Mucosa of descending colon (tissue), 3 donors: ENCODE measurements at regions not wholly inside any gene's neighbourhood (a gene's known extent, or its start where the extent isn't known, plus 50 kb on each side); places are given as distances from the start of the nearest gene placed in this dataset.

ENCODE experiments used
- ATAC-seq: fragments of 200-7000 bp; cut with Tn5 transposase; one replicate; pipeline ENCODE4 v1.9.1; 2020; ENCODE audit warnings: mild to moderate bottlenecking, moderate library complexity
- DNase-seq, 3 donors: peaks; one replicate each; pipeline ENCODE4 v3.0.0-alpha.2; 2020
- H3K36me3 ChIP-seq: fragments of 200-600 bp; one replicate; pipeline ENCODE4 v1.8.0; 2021; ENCODE audit warnings: low read depth, mild to moderate bottlenecking
- H3K4me1 ChIP-seq: fragments of 200-600 bp; one replicate; pipeline ENCODE4 v1.8.0; 2021; ENCODE audit warnings: low read depth, mild to moderate bottlenecking
- H3K4me3 ChIP-seq: fragments of 200-600 bp; one replicate; pipeline ENCODE4 v1.8.0; 2021; ENCODE audit warnings: mild to moderate bottlenecking
- H3K9me3 ChIP-seq: fragments of 200-600 bp; one replicate; pipeline ENCODE4 v1.8.0; 2021; ENCODE audit warnings: mild to moderate bottlenecking
- CTCF ChIP-seq: fragments of 200-600 bp; IDR thresholded peaks from one replicate; pipeline ENCODE4 v1.8.0; 2022; ENCODE audit warnings: antibody characterized with exemption, mild to moderate bottlenecking
- intact Hi-C, 2 donors: fragments of 100-400 bp; cut with DNase I in 1 of 2; cut with micrococcal nuclease in 1 of 2; formaldehyde crosslinking; loops; one replicate each; pipeline versions ENCODE4 v1.11.0 to v1.11.1; 2022; cut with DNase I, micrococcal nuclease
- donor health status: DM: no; HTN: no; CAD: no; lungs with moderate emphysema.
- donor health status: DM: no; HTN: no; CAD: no.
- donor health status: DM: no; HTN: yes; CAD: no.

- Histone ChIP-seq H3K4me3 (no peak overlapping the region), H3K4me1 (no peaks in the 10 kb centered on the region), H3K36me3 (no peaks in the 10 kb centered on the region), H3K9me3 (no peaks in the 10 kb centered on the region)
- TF ChIP-seq CTCF: no peak
- DNase-seq (no peak), ATAC-seq (no peak)
- intact Hi-C loops: no loop called here
Measured at GRCh38 chr4:10180603-10180926, 64.0 kb upstream of the WDR1 start.

GRCh38 chr4:10179957-10180602 is 63.5 kb upstream of the WDR1 start:
- H3K9me3 ChIP-seq: no peaks in the 10 kb centered on the region
- H3K4me3 ChIP-seq: no peak overlapping the region
- H3K4me1 ChIP-seq: no peaks in the 10 kb centered on the region
- no peak for DNase-seq
- intact Hi-C loops: no loop called here
- ATAC-seq: no peak
- H3K36me3 ChIP-seq: no peaks in the 10 kb centered on the region
- no peak for TF ChIP-seq CTCF

- Histone ChIP-seq H3K4me1 (no peaks in the 10 kb centered on the region), H3K4me3 (no peak overlapping the region), H3K9me3 (no peaks in the 10 kb centered on the region), H3K36me3 (no peaks in the 10 kb centered on the region)
- no peak for DNase-seq
- ATAC-seq: no peak
- intact Hi-C loops: no loop called here
- TF ChIP-seq CTCF: no peak
Measured at GRCh38 chr4:10178763-10179162, 62.2 kb upstream of the WDR1 start.

GRCh38 chr4:10175626-10176025 is 59.0 kb upstream of the WDR1 start:
- DNase-seq: no peak
- intact Hi-C loops: no loop called here
- H3K4me1 ChIP-seq: peaks cover 3% of the 10 kb centered on the region

GRCh38 chr4:10173754-10174749 is 57.5 kb upstream of the WDR1 start:
- Histone ChIP-seq H3K9me3 (no peaks in the 10 kb centered on the region), H3K36me3 (no peaks in the 10 kb centered on the region), H3K4me1 (peaks cover 3% of the 10 kb centered on the region), H3K4me3 (no peak overlapping the region)
- TF ChIP-seq CTCF: no peak
- ATAC-seq: peak; percentile 25
- peak in 1 of 3 donors; percentile 45 for DNase-seq
- intact Hi-C loops: no loop called here

More at GRCh38 chr4:10175626-10176025, 59.0 kb upstream of the WDR1 start:
- Histone ChIP-seq H3K36me3 (no peaks in the 10 kb centered on the region), H3K9me3 (no peaks in the 10 kb centered on the region), H3K4me3 (no peak overlapping the region)
- no peak for ATAC-seq
- no peak for TF ChIP-seq CTCF
